Ovary (tissue), 7 donors: ENCODE measurements at regions not wholly inside any gene's neighbourhood (a gene's known extent, or its start where the extent isn't known, plus 50 kb on each side); places are given as distances from the start of the nearest gene placed in this dataset.

Experiments used
- DNase-seq, 5 donors: peaks; one replicate each; pipeline ENCODE4 v3.0.0-alpha.2; 2019 to 2020
- H3K27ac ChIP-seq, 2 donors: fragments of 200-600 bp; one replicate each; pipeline versions ENCODE4 v1.5.1 to v1.8.0; 2019 to 2022
- H3K27me3 ChIP-seq: fragments of 200-600 bp; one replicate; pipeline ENCODE4 v1.8.0; 2022
- H3K36me3 ChIP-seq: fragments of 200-600 bp; sonication (generic); one replicate; pipeline ENCODE4 v1.5.1; 2019
- H3K4me1 ChIP-seq: one replicate; pipeline ENCODE4 v1.8.1; 2013; ENCODE audit warnings: mild to moderate bottlenecking, moderate library complexity; ENCODE audit not compliant: insufficient read depth
- H3K4me3 ChIP-seq: fragments of 200-600 bp; sonication (generic); one replicate; pipeline ENCODE4 v1.5.1; 2017
- H3K9me3 ChIP-seq, 2 donors: fragments of 200-600 bp in 1 of 2; sonication (generic) in 1 of 2; one replicate each; pipeline versions ENCODE4 v1.5.1 to v1.8.1; 2013 to 2019; ENCODE audit warnings: mild to moderate bottlenecking in 1 of 2, moderate library complexity in 1 of 2
- CTCF ChIP-seq, 3 donors: fragments of 450-650 bp in 2 of 3; fragments of 200-600 bp in 1 of 3; IDR thresholded peaks; one replicate each; pipeline versions ENCODE4 v1.5.1 to v1.8.0; 2016 to 2022; ENCODE audit warnings: antibody characterized with exemption in 3 of 3, mild to moderate bottlenecking in 1 of 3
- EP300 ChIP-seq: sonication (generic); formaldehyde crosslinking; IDR thresholded peaks from one replicate; pipeline ENCODE4 v1.6.1; 2017; ENCODE audit warnings: antibody characterized with exemption
- POLR2A ChIP-seq: fragments of 450-650 bp; IDR thresholded peaks from one replicate; pipeline ENCODE4 v1.6.1; 2017; ENCODE audit warnings: antibody characterized with exemption, mild to moderate bottlenecking, moderate library complexity
- WGBS, 3 donors: extraction: QIAGEN DNeasy Blood & Tissue Kit in 1 of 3; methylation state at CpG; one replicate each; pipeline versions ENCODE4 v1.1.5 to v1.1.7; 2013 to 2017; 5-methylcytosine and 5-hydroxymethylcytosine counted together
- intact Hi-C, 4 donors: fragments of 100-400 bp; cut with DNase I; formaldehyde crosslinking; loops; one replicate each; pipeline versions ENCODE4 v1.11.0 to v1.15.1; 2022 to 2023
- donor health status: DM: no; HTN: no; CAD: no; lungs with moderate emphysema.
- donor health status: DM: no; HTN: no; CAD: no.
- donor health status: Bipolar disorder and iron deficiency.
- donor health status: DM: no; HTN: no; CAD: no.
- donor health status: DM: yes; HTN: yes; CAD: no.

GRCh38 chr6:105482921-105483320 is 80.0 kb upstream of the PREP start:
- Histone ChIP-seq H3K27ac (no peak overlapping the region), H3K36me3 (no peaks in the 10 kb centered on the region), H3K4me3 (no peak overlapping the region), H3K9me3 (no peaks in the 10 kb centered on the region), H3K27me3 (no peaks in the 10 kb centered on the region), H3K4me1 (peaks cover 1% of the 10 kb centered on the region)
- intact Hi-C loops: loop anchor here in 3 of 4 donors (5.0 to 10.0 kb wide), 4 partner anchors 512 to 742 kb away; partner anchors contain the start of gene PRDM1 (in 2 of the 3)
- WGBS, 3 donors: 74 to 85% (median 80%) methylated on average over 3 of the region's 3 CpGs
- no peak for TF ChIP-seq EP300
- no peak for TF ChIP-seq POLR2A
- no peak for TF ChIP-seq CTCF (IDR thresholded peaks at IDR 0.05)
- no peak for DNase-seq

DNA sequence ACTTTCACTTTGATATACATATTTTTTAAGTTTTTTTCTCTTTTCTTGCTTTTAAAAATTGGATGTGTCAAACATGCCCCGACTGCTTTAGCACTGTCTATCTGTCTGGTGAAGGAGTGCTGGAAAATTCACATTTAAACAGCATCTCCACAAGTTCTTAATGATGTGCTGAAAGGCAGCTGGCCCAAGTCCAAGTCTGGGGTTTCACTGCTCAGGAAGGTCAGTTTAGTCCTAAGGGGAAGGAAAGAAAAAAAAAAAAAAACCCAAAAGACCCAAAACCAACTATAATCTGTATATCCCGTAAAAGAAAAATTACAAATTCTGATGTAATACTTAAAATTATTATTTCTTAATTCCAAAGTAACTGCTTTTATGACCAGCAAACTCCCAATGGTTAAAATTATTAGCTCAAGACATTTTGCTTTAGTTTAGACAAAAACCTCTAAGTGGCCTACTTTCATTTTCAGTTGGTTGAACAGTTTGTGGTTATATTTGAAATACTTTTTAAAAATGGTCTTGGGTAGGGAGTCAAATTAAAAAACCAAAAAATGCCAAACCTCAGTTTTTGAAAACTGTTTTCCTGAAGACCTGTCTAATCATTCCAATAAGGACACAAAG is 79.5 kb upstream of the PREP start:
- TF ChIP-seq POLR2A: no peak
- no peak for TF ChIP-seq CTCF (IDR thresholded peaks at IDR 0.05)
- TF ChIP-seq EP300: no peak
- Histone ChIP-seq H3K27ac (no peak overlapping the region), H3K27me3 (no peaks in the 10 kb centered on the region), H3K4me1 (no peaks in the 10 kb centered on the region), H3K4me3 (no peak overlapping the region), H3K36me3 (no peaks in the 10 kb centered on the region), H3K9me3 (no peaks in the 10 kb centered on the region)
- intact Hi-C loops: loop anchor here in 3 of 4 donors (5.0 to 10.0 kb wide), 4 partner anchors 512 to 742 kb away; partner anchors contain the start of gene PRDM1 (in 2 of the 3)
- peak; percentile 32 to 63 (median 44) for DNase-seq
- 33 to 51% (median 44%) methylated on average over 2 of the region's 2 CpGs for WGBS, 3 donors

- Histone ChIP-seq H3K27ac (no peak overlapping the region), H3K9me3 (no peaks in the 10 kb centered on the region), H3K36me3 (no peaks in the 10 kb centered on the region), H3K27me3 (no peaks in the 10 kb centered on the region), H3K4me3 (no peak overlapping the region), H3K4me1 (no peaks in the 10 kb centered on the region)
- DNase-seq: no peak
- TF ChIP-seq EP300 (no peak), CTCF (IDR thresholded peaks at IDR 0.05) (no peak), POLR2A (no peak)
- intact Hi-C loops: no loop called here
These were observed 74.1 kb upstream of the PREP start for GRCh38 chr6:105476978-105477377.

DNA sequence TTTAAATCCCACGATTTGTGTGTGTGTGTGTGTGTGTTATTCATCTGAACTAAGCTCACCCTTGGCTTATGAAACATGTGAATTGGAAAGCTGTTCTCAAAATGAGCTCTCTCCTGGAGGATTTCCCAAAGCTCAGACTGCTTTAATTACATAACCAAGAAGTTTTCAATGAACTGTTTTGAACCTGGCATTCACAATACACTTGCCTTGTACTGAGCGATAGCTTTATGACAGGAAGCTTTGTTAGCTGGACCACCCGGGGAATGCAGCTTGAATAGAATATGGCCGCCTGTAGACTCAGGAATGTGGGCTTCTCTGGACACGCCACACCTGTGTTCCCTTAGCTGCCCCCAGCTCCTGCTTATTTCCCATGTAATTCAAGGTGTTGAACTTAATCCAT is 71.4 kb upstream of the PREP start:
- intact Hi-C loops: no loop called here
- 22 to 29% (median 24%) methylated on average over 5 of the region's 5 CpGs for WGBS, 3 donors

More for the DNA sequence above, 71.4 kb upstream of the PREP start:
- TF ChIP-seq POLR2A (no peak), EP300 (no peak), CTCF (IDR thresholded peaks at IDR 0.05) (no peak)
- Histone ChIP-seq H3K27ac (no peak overlapping the region), H3K4me3 (no peak overlapping the region), H3K9me3 (no peaks in the 10 kb centered on the region), H3K27me3 (no peaks in the 10 kb centered on the region), H3K36me3 (no peaks in the 10 kb centered on the region), H3K4me1 (no peaks in the 10 kb centered on the region)
- no peak for DNase-seq
